ENCODE measurements at regions not wholly inside any gene's neighbourhood (a gene's known extent, or its start where the extent isn't known, plus 50 kb on each side); places are given as distances from the start of the nearest gene placed in this dataset.
"Not testable (repeated sequence)": the region's sequence is repeated elsewhere in the genome, so short reads cannot be mapped to it uniquely, and the experiment has no call there.

- not testable (repeated sequence) for H3K4me1 Mint-ChIP-seq, H3K36me3 Mint-ChIP-seq, H3K27ac Mint-ChIP-seq, ATAC-seq, H3K9me3 Mint-ChIP-seq, H3K4me3 Mint-ChIP-seq, H3K27me3 Mint-ChIP-seq
Observed at GRCh38 chr7:63291758-63292157, 706.9 kb upstream of the ZNF722 start.

- H3K27ac Mint-ChIP-seq, H3K4me1 Mint-ChIP-seq, ATAC-seq, H3K36me3 Mint-ChIP-seq, H3K9me3 Mint-ChIP-seq, H3K4me3 Mint-ChIP-seq, H3K27me3 Mint-ChIP-seq: not testable (repeated sequence)
Observed at GRCh38 chr7:63317595-63317994, 681.1 kb upstream of the ZNF722 start.

GRCh38 chr7:63348755-63349408, 649.8 kb upstream of the ZNF722 start:
- H3K27me3 Mint-ChIP-seq, H3K4me1 Mint-ChIP-seq, H3K4me3 Mint-ChIP-seq, H3K27ac Mint-ChIP-seq, H3K9me3 Mint-ChIP-seq, H3K36me3 Mint-ChIP-seq: not testable (repeated sequence)
- peak; percentile 24 for ATAC-seq

- H3K36me3 Mint-ChIP-seq = no peaks in the 10 kb centered on the region
- H3K9me3 Mint-ChIP-seq = peaks cover 11% of the 10 kb centered on the region
- ATAC-seq = no peak
- H3K4me3 Mint-ChIP-seq = no peak overlapping the region
- no peaks in the 10 kb centered on the region for H3K27me3 Mint-ChIP-seq
- H3K4me1 Mint-ChIP-seq = no peaks in the 10 kb centered on the region
- H3K27ac Mint-ChIP-seq = no peak overlapping the region
Observed at GRCh38 chr7:63376873-63377272, 621.8 kb upstream of the ZNF722 start.

- H3K4me3 Mint-ChIP-seq, H3K4me1 Mint-ChIP-seq, H3K9me3 Mint-ChIP-seq, H3K36me3 Mint-ChIP-seq, H3K27me3 Mint-ChIP-seq, ATAC-seq, H3K27ac Mint-ChIP-seq: not testable (repeated sequence)
Observed at GRCh38 chr7:63394139-63394538, 604.5 kb upstream of the ZNF722 start.

- not testable (repeated sequence) for H3K27ac Mint-ChIP-seq, H3K27me3 Mint-ChIP-seq, H3K4me1 Mint-ChIP-seq, H3K36me3 Mint-ChIP-seq, H3K4me3 Mint-ChIP-seq, ATAC-seq, H3K9me3 Mint-ChIP-seq
Observed at GRCh38 chr7:63407881-63408280, 590.8 kb upstream of the ZNF722 start.

Data from stimulated activated memory B cell treated with anti-CD40 and anti-IgM and Interleukin-4, amounts not matched to agents 10 μg/mL and 1 μg/mL and 100 μg/mL, for 72 hours (primary cell).